H1 (cell line): ENCODE measurements at regions not wholly inside any gene's neighbourhood (a gene's known extent, or its start where the extent isn't known, plus 50 kb on each side); places are given as distances from the start of the nearest gene placed in this dataset.

ENCODE experiments used
- CTCF ChIA-PET: fragments of 300-600 bp; sonication (Branson Sonifier 250); formaldehyde crosslinking; loops from one replicate; lab custom pipeline; 2021; ENCODE audit not compliant: partially characterized antibody; lab: Charles Lee
- POLR2A ChIA-PET: fragments of 300-600 bp; sonication (Branson Sonifier 250); formaldehyde crosslinking; loops from one replicate; lab custom pipeline; 2021; ENCODE audit warnings: inconsistent platforms; ENCODE audit not compliant: partially characterized antibody; lab: Charles Lee
- DNase-seq, 2 experiments: peaks; one replicate each; pipeline versions ENCODE4 v3.0.0 to v3.0.0-alpha.2; 2010 to 2022; ENCODE audit warnings: low spot score in 2 of 2, low read depth in 1 of 2, mixed read lengths in 1 of 2
- FAIRE-seq: peaks from 2 replicates; lab custom pipeline; 2011; peaks lifted over from hg19 to GRCh38; lab: Jason Lieb, UNC
- H2AFZ ChIP-seq: 2 replicates; pipeline ENCODE4 v1.8.1; 2012; ENCODE audit warnings: low read length, inconsistent platforms
- H2AK5ac ChIP-seq: 2 replicates; pipeline ENCODE4 v1.6.1; 2013; ENCODE audit warnings: low read depth, low read length
- H2BK120ac ChIP-seq: replicated peaks from 2 replicates; pipeline ENCODE3; 2013; ENCODE audit warnings: low read depth, low read length, inconsistent platforms
- H2BK12ac ChIP-seq: 2 replicates; pipeline ENCODE4 v1.6.1; 2013; ENCODE audit warnings: low read depth, low read length
- H2BK15ac ChIP-seq: 2 replicates; pipeline ENCODE4 v1.6.1; 2013; ENCODE audit warnings: low read length
- H2BK20ac ChIP-seq: 2 replicates; pipeline ENCODE4 v1.6.1; 2013; ENCODE audit warnings: low read length
- H2BK5ac ChIP-seq: 2 replicates; pipeline ENCODE4 v1.6.1; 2013; ENCODE audit warnings: low read depth, low read length
- H3K14ac ChIP-seq: 2 replicates; pipeline ENCODE4 v1.6.1; 2013; ENCODE audit warnings: inconsistent platforms; ENCODE audit not compliant: insufficient read length
- H3K18ac ChIP-seq: 2 replicates; pipeline ENCODE4 v1.6.1; 2013; ENCODE audit warnings: low read length; ENCODE audit errors: extremely low read depth
- H3K23ac ChIP-seq: 2 replicates; pipeline ENCODE4 v1.6.1; 2013; ENCODE audit warnings: inconsistent platforms; ENCODE audit not compliant: insufficient read length
- H3K23me2 ChIP-seq: 2 replicates; pipeline ENCODE4 v1.6.1; 2013; ENCODE audit warnings: low read depth, low read length
- H3K27ac ChIP-seq: 2 replicates; pipeline ENCODE4 v1.6.1; 2011; ENCODE audit warnings: low read depth, low read length, inconsistent platforms
- H3K27me3 ChIP-seq, 4 experiments: replicated peaks in 1 of 4; 1 replicate in 1 of 4; 2 replicates in 3 of 4; pipeline versions ENCODE4 v1.6.1 to v1.8.1; 2011 to 2013; ENCODE audit warnings: low read length in 3 of 4, mild to moderate bottlenecking in 3 of 4, inconsistent platforms in 2 of 4, mixed read lengths in 2 of 4, moderate library complexity in 1 of 4; ENCODE audit not compliant: control insufficient read depth in 3 of 4, insufficient read depth in 3 of 4; ENCODE audit errors: extremely low read depth in 1 of 4
- H3K36me3 ChIP-seq, 4 experiments: 2 replicates each; pipeline versions ENCODE4 v1.6.1 to v1.8.1; 2011 to 2013; ENCODE audit warnings: mild to moderate bottlenecking in 4 of 4, low read length in 3 of 4, moderate library complexity in 2 of 4, control low read depth in 1 of 4, inconsistent platforms in 1 of 4; ENCODE audit not compliant: insufficient read depth in 4 of 4, control insufficient read depth in 2 of 4
- H3K4ac ChIP-seq: replicated peaks from 2 replicates; pipeline ENCODE3; 2013; ENCODE audit warnings: low read length, low read depth, mixed read lengths, inconsistent platforms; ENCODE audit not compliant: insufficient read length
- H3K4me1 ChIP-seq, 4 experiments: replicated peaks in 1 of 4; 1 replicate in 1 of 4; 2 replicates in 3 of 4; pipeline versions ENCODE4 v1.6.1 to v1.8.1; 2011 to 2013; ENCODE audit warnings: low read length in 3 of 4, inconsistent platforms in 2 of 4, mixed read lengths in 1 of 4; ENCODE audit not compliant: insufficient read depth in 4 of 4, control insufficient read depth in 3 of 4
- H3K4me2 ChIP-seq, 2 experiments: 2 replicates each; pipeline versions ENCODE4 v1.6.1 to v1.8.1; 2011 to 2013; ENCODE audit warnings: low read depth in 2 of 2, low read length in 2 of 2, control low read depth in 1 of 2, inconsistent platforms in 1 of 2, mild to moderate bottlenecking in 1 of 2; ENCODE audit not compliant: insufficient read depth in 1 of 2
- H3K4me3 ChIP-seq, 4 experiments: fragments of 200-600, 300-600 bp in 1 of 4; sonication (generic), shearing (Covaris generic), sonication (Bioruptor Twin) in 1 of 4; 2 replicates each; pipeline versions ENCODE4 v1.5.1 to v1.8.1; 2011 to 2016; ENCODE audit warnings: low read length in 4 of 4, low read depth in 3 of 4, control low read depth in 2 of 4, inconsistent platforms in 2 of 4, mild to moderate bottlenecking in 2 of 4, mixed read lengths in 1 of 4, moderate library complexity in 1 of 4; ENCODE audit not compliant: insufficient read depth in 2 of 4; ENCODE audit errors: extremely low read depth in 1 of 4
- H3K56ac ChIP-seq: replicated peaks from 2 replicates; pipeline ENCODE3; 2013; ENCODE audit warnings: low read depth, mild to moderate bottlenecking, mixed read lengths, low read length, inconsistent platforms; ENCODE audit not compliant: insufficient read length
- H3K79me1 ChIP-seq: 2 replicates; pipeline ENCODE4 v1.6.1; 2013; ENCODE audit warnings: low read depth, low read length, control low read depth
- H3K79me2 ChIP-seq, 2 experiments: 2 replicates each; pipeline versions ENCODE4 v1.6.1 to v1.8.1; 2012 to 2013; ENCODE audit warnings: low read length in 2 of 2, mild to moderate bottlenecking in 2 of 2, inconsistent platforms in 1 of 2; ENCODE audit not compliant: insufficient read depth in 2 of 2, control insufficient read depth in 1 of 2
- H3K9ac ChIP-seq, 4 experiments: replicated peaks in 1 of 4; 1 replicate in 1 of 4; 2 replicates in 3 of 4; pipeline versions ENCODE4 v1.6.1 to v1.8.1; 2011 to 2013; ENCODE audit warnings: low read depth in 3 of 4, low read length in 3 of 4, control low read depth in 2 of 4, mild to moderate bottlenecking in 2 of 4, moderate library complexity in 2 of 4, inconsistent platforms in 1 of 4; ENCODE audit errors: extremely low read depth in 1 of 4
- H3K9me3 ChIP-seq, 2 experiments: 2 replicates each; pipeline versions ENCODE4 v1.6.1 to v1.8.1; 2012 to 2013; ENCODE audit warnings: mild to moderate bottlenecking in 2 of 2, moderate library complexity in 2 of 2, control low read depth in 1 of 2, inconsistent platforms in 1 of 2, low read depth in 1 of 2, low read length in 1 of 2, mixed read lengths in 1 of 2; ENCODE audit not compliant: insufficient read depth in 2 of 2
- H4K20me1 ChIP-seq, 2 experiments: replicated peaks in 1 of 2; 2 replicates each; pipeline versions ENCODE3 to v1.8.1; 2011 to 2013; ENCODE audit warnings: inconsistent platforms in 2 of 2, low read length in 2 of 2, mild to moderate bottlenecking in 1 of 2; ENCODE audit not compliant: insufficient read depth in 2 of 2, control insufficient read depth in 1 of 2
- H4K5ac ChIP-seq: 2 replicates; pipeline ENCODE4 v1.6.1; 2013; ENCODE audit warnings: low read length, low read depth, mixed read lengths, inconsistent platforms; ENCODE audit not compliant: insufficient read length
- H4K8ac ChIP-seq: 2 replicates; pipeline ENCODE4 v1.8.0; 2013; ENCODE audit warnings: mild to moderate bottlenecking, moderate library complexity, low read length, inconsistent platforms; ENCODE audit not compliant: insufficient read depth; ENCODE audit errors: extremely low read depth
- H4K91ac ChIP-seq: replicated peaks from 2 replicates; pipeline ENCODE3; 2013; ENCODE audit warnings: low read length, mixed read lengths, inconsistent platforms; ENCODE audit not compliant: insufficient read length
- BACH1 ChIP-seq: IDR thresholded peaks from 2 replicates; pipeline ENCODE4 v1.6.1; 2012; ENCODE audit warnings: low read length, improper control_type of control experiment
- KDM4A ChIP-seq: IDR thresholded peaks from one replicate; pipeline ENCODE4 v1.7.1; 2012; ENCODE audit warnings: low read depth, mild to moderate bottlenecking, moderate library complexity, low read length, inconsistent platforms; ENCODE audit not compliant: severe bottlenecking
- POLR2AphosphoS5 ChIP-seq: IDR thresholded peaks from 2 replicates; pipeline ENCODE4 v1.6.1; 2011; ENCODE audit warnings: low read depth, low read length
- RBBP5 ChIP-seq: IDR thresholded peaks from 2 replicates; pipeline ENCODE4 v1.7.1; 2012; ENCODE audit warnings: low read depth, mild to moderate bottlenecking, inconsistent platforms, low read length, moderate library complexity, borderline replicate concordance
- WGBS, 2 experiments: shearing (Covaris generic) in 1 of 2; methylation state at CpG; one replicate each; pipeline versions ENCODE4 v1.1.6 to v1.1.7; 2013 to 2015; ENCODE audit warnings: low lambda C conversion rate in 2 of 2, mixed read lengths in 2 of 2, inconsistent platforms in 1 of 2, low coverage in 1 of 2, missing lambda C conversion rate in 1 of 2; ENCODE audit not compliant: insufficient replicate concordance in 2 of 2, insufficient coverage in 1 of 2, insufficient read length in 1 of 2; ENCODE audit errors: extremely low coverage in 1 of 2, missing lambda C conversion rate in 1 of 2; 5-methylcytosine and 5-hydroxymethylcytosine counted together

DNA sequence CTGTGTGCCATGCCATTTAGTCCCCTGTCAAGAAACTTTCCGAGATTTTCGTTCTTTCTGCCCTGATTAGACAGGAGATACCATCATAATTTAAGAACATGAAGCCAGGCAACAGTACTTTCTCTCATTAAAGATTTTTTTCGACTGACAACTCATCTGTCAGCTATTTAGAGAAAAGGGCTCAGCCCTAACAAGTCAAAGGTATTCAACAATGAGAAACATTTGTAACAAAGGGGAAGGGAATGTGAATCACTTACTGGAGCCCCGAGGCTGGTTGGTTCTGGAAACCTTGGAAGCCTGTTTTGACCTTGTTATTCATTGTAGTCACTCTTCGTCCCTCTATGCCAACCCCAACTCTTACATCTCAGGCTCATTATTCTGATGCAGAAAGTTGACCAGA, 199.4 kb downstream of the SPP2 start:
- Histone ChIP-seq H4K5ac (no peak overlapping the region), H2AK5ac (no peak overlapping the region), H2BK5ac (no peak overlapping the region), H4K20me1 (no peaks in the 10 kb centered on the region), H3K23ac (no peak overlapping the region), H4K91ac (no peak overlapping the region), H3K79me1 (no peaks in the 10 kb centered on the region), H3K23me2 (no peaks in the 10 kb centered on the region), H4K8ac (no peak overlapping the region), H2BK12ac (no peak overlapping the region), H3K18ac (no peak overlapping the region), H2BK15ac (no peak overlapping the region), H2AFZ (no peak overlapping the region), H3K36me3 (peaks cover 0 to 5% (median 0%) of the 10 kb centered on the region in 4 experiments; a peak in 1 of 8 replicates), H3K4me2 (no peak overlapping the region), H3K4ac (no peak overlapping the region), H3K14ac (no peak overlapping the region), H3K4me3 (no peak overlapping the region), H3K27ac (no peak overlapping the region), H2BK120ac (no peak overlapping the region), H3K79me2 (no peaks in the 10 kb centered on the region), H2BK20ac (no peak overlapping the region), H3K9ac (no peak overlapping the region), H3K9me3 (peaks cover 3 to 13% of the 10 kb centered on the region in 2 experiments; a peak in 3 of 4 replicates), H3K56ac (no peak overlapping the region), H3K27me3 (no peaks in the 10 kb centered on the region), H3K4me1 (no peaks in the 10 kb centered on the region)
- FAIRE-seq = no peak
- WGBS, 2 experiments = 86% methylated on average over 5 of the region's 5 CpGs; no CpG with 5 or more reads in 1 of the 2 experiments
- DNase-seq = no peak
- CTCF ChIA-PET = interaction anchor here (0.9 kb wide), 1 partner anchor 8 kb away, joined by 3 read pairs; no protein-coding TSS in a partner anchor
- POLR2A ChIA-PET = no interaction called here
- TF ChIP-seq BACH1 (no peak), KDM4A (no peak), POLR2AphosphoS5 (no peak), RBBP5 (no peak)
